ENCODE measurements at regions not wholly inside any gene's neighbourhood (a gene's known extent, or its start where the extent isn't known, plus 50 kb on each side); places are given as distances from the start of the nearest gene placed in this dataset.

DNA sequence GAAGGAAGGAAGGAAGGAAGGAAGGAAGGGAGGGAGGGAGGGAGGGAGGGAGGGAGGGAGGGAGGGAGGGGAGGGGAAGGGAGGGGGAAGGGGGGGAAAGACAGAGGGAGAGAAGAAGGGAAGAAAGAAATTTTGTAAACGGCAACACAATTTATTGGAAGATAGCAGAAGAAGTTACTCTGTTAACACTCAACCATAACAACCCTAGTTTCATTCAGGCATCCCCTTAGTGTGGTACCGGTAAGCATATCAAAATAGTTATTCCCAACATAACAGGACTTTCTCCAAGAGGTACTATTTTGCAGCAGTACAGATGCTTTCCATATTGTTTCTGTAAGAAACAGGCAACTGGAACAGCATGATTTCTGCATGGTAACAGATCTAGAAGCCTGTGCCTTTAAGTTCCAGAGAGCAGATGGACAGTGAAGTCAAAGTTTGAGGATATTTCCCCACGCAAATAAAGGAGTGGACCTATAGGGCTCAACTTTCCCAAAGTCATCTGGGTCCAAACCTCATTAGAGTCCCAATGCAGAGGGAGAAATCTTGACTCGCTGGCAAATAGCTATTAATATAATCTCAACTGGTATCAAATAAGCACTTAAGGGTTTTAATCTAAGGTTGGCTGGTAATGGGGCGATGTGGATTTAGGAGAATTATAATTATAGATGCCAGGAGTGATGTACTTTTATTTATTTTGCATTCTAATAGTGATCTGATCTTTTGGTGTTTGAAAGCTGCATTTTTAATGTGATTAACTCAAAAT lies 69.4 kb downstream of the TENT5A start:
- Histone ChIP-seq H2AFZ (ENCODE audit: low read length) (no peak overlapping the region), H3K27ac (ENCODE audit: low read depth, low read length) (no peak overlapping the region), H3K4me3 (ENCODE audit: extremely low read depth in 1 of 4, insufficient read depth in 2 of 4, low read depth in 3 of 4, low read length in 4 of 4) (no peak overlapping the region), H2BK120ac (replicated peaks; ENCODE audit: low read depth, low read length) (no peak overlapping the region), H3K9me3 (ENCODE audit: insufficient read depth in 2 of 2, low read depth in 1 of 2, low read length in 1 of 2) (no peaks in the 10 kb centered on the region), H3K14ac (ENCODE audit: insufficient read length) (no peak overlapping the region), H3K79me1 (ENCODE audit: low read depth, low read length) (no peaks in the 10 kb centered on the region), H4K91ac (replicated peaks; ENCODE audit: insufficient read length, low read length) (no peak overlapping the region), H3K4me2 (ENCODE audit: insufficient read depth in 1 of 2, low read depth in 2 of 2, low read length in 2 of 2) (no peak overlapping the region), H3K4ac (replicated peaks; ENCODE audit: insufficient read length, low read depth, low read length) (no peak overlapping the region), H2BK12ac (ENCODE audit: low read depth, low read length) (no peak overlapping the region), H3K27me3 (replicated peaks in 1 of 4; ENCODE audit: control insufficient read depth in 3 of 4, extremely low read depth in 1 of 4, insufficient read depth in 3 of 4, low read length in 3 of 4) (no peaks in the 10 kb centered on the region), H3K4me1 (replicated peaks in 1 of 4; ENCODE audit: control insufficient read depth in 3 of 4, insufficient read depth in 4 of 4, low read length in 3 of 4) (no peaks in the 10 kb centered on the region), H3K56ac (replicated peaks; ENCODE audit: insufficient read length, low read depth, low read length) (no peak overlapping the region), H3K79me2 (ENCODE audit: control insufficient read depth in 1 of 2, insufficient read depth in 2 of 2, low read length in 2 of 2) (no peaks in the 10 kb centered on the region), H2BK20ac (ENCODE audit: low read length) (no peak overlapping the region), H3K36me3 (ENCODE audit: control insufficient read depth in 2 of 4, insufficient read depth in 4 of 4, low read length in 3 of 4) (no peaks in the 10 kb centered on the region), H4K20me1 (replicated peaks in 1 of 2; ENCODE audit: control insufficient read depth in 1 of 2, insufficient read depth in 2 of 2, low read length in 2 of 2) (no peaks in the 10 kb centered on the region), H3K18ac (ENCODE audit: extremely low read depth, low read length) (no peak overlapping the region), H2BK5ac (ENCODE audit: low read depth, low read length) (no peak overlapping the region), H3K23ac (ENCODE audit: insufficient read length) (no peak overlapping the region), H4K5ac (ENCODE audit: insufficient read length, low read depth, low read length) (no peak overlapping the region), H2AK5ac (ENCODE audit: low read depth, low read length) (no peak overlapping the region), H4K8ac (ENCODE audit: extremely low read depth, insufficient read depth, low read length) (no peak overlapping the region), H3K23me2 (ENCODE audit: low read depth, low read length) (no peaks in the 10 kb centered on the region), H2BK15ac (ENCODE audit: low read length) (no peak overlapping the region), H3K9ac (replicated peaks in 1 of 4; ENCODE audit: extremely low read depth in 1 of 4, low read depth in 3 of 4, low read length in 3 of 4) (no peak overlapping the region)
- FAIRE-seq (no peak), DNase-seq (ENCODE audit: low read depth in 1 of 2, low spot score in 2 of 2) (no peak)
- 90 to 100% methylated on average over 1 to 4 of the region's 5 CpGs for WGBS, 2 experiments (ENCODE audit: extremely low coverage in 1 of 2, insufficient coverage in 1 of 2, insufficient read length in 1 of 2, insufficient replicate concordance in 2 of 2, low coverage in 1 of 2, low lambda C conversion rate in 2 of 2, missing lambda C conversion rate in 1 of 2)
- POLR2A ChIA-PET (ENCODE audit: partially characterized antibody), result no interaction called here
- TF ChIP-seq RBBP5 (IDR thresholded peaks at IDR 0.05; ENCODE audit: borderline replicate concordance, low read depth, low read length), result no peak
- no peak for TF ChIP-seq POLR2AphosphoS5 (IDR thresholded peaks at IDR 0.05; ENCODE audit: low read depth, low read length)
- TF ChIP-seq CHD1 (IDR thresholded peaks at IDR 0.05; ENCODE audit: low read depth, low read length), result no peak
- TF ChIP-seq SP1 (IDR thresholded peaks at IDR 0.05; ENCODE audit: low read depth, low read length), result no peak
- no peak for TF ChIP-seq TEAD4 (IDR thresholded peaks at IDR 0.05; ENCODE audit: low read depth, low read length)
- no peak for TF ChIP-seq ASH2L (IDR thresholded peaks at IDR 0.05; ENCODE audit: low read length)
- CTCF ChIA-PET (ENCODE audit: partially characterized antibody), result no interaction called here

All from H1 (cell line).